ENCODE measurements at regions not wholly inside any gene's neighbourhood (a gene's known extent, or its start where the extent isn't known, plus 50 kb on each side); places are given as distances from the start of the nearest gene placed in this dataset.

DNA sequence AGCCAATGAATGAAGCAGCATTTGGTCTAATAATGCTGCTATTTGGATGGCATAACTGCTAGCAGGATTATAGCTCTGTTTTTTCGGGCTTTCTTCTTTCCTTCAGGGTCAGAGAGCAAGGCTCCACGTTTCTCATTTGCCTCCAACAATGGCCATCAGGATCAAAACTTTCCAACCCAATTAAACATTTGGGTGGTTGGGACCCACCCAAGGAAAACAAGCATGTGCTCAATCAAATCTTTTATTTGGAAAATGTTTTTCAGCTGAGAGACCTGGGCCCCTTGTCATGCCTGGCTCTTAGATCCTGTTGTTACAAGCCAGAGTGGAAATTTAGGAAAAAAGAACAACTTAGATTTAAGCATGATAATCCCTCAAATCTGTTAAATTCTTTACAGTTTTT lies 373.1 kb upstream of the USP24 start:
- H3K9me3 ChIP-seq, result no peaks in the 10 kb centered on the region
- no peak overlapping the region for H3K4me3 ChIP-seq
- H3K4me1 ChIP-seq, result peaks cover 23% of the 10 kb centered on the region
- no peak for TF ChIP-seq POLR2AphosphoS5 (IDR thresholded peaks at IDR 0.05)
- TF ChIP-seq POLR2A (IDR thresholded peaks at IDR 0.05), result no peak
- TF ChIP-seq, protein P1, sequence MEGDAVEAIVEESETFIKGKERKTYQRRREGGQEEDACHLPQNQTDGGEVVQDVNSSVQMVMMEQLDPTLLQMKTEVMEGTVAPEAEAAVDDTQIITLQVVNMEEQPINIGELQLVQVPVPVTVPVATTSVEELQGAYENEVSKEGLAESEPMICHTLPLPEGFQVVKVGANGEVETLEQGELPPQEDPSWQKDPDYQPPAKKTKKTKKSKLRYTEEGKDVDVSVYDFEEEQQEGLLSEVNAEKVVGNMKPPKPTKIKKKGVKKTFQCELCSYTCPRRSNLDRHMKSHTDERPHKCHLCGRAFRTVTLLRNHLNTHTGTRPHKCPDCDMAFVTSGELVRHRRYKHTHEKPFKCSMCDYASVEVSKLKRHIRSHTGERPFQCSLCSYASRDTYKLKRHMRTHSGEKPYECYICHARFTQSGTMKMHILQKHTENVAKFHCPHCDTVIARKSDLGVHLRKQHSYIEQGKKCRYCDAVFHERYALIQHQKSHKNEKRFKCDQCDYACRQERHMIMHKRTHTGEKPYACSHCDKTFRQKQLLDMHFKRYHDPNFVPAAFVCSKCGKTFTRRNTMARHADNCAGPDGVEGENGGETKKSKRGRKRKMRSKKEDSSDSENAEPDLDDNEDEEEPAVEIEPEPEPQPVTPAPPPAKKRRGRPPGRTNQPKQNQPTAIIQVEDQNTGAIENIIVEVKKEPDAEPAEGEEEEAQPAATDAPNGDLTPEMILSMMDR (IDR thresholded peaks at IDR 0.05), result no peak
- TF ChIP-seq EP300 (IDR thresholded peaks at IDR 0.05), result no peak
- no peaks in the 10 kb centered on the region for H3K36me3 ChIP-seq
- DNase-seq (ENCODE audit: low spot score in 2 of 2), result no peak
- WGBS, result 34% methylated on average over 2 of the region's 2 CpGs
- H3K27me3 ChIP-seq, result no peaks in the 10 kb centered on the region
- peak overlapping the region; percentile 66 for H3K27ac ChIP-seq

DNA sequence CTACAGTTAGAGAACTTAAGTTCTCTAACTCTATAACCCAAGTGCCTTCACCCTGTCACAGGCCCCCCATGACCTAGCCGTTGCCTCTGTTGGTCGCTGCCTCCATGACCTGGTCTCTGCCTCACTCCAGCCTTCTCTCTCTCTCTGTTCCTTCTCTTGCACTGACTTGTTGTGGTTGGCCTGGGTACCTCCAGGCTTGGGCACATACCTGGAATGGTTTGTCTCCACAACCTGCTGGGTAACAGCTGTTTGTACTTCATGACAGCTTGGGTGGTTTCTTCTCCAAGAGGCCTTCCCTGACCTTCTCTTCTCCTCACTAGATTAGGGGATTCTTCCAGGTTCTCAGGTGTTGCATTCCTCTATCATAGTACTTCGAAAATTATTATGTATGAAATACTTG lies 371.6 kb upstream of the USP24 start:
- DNase-seq (ENCODE audit: low spot score in 2 of 2), result no peak
- Histone ChIP-seq H3K9me3 (no peaks in the 10 kb centered on the region), H3K36me3 (no peaks in the 10 kb centered on the region), H3K27ac (peak overlapping the region; percentile 30), H3K27me3 (no peaks in the 10 kb centered on the region), H3K4me1 (peaks cover 26% of the 10 kb centered on the region), H3K4me3 (no peak overlapping the region)
- 81% methylated on average over 3 of the region's 3 CpGs for WGBS
- TF ChIP-seq, protein P1 (IDR thresholded peaks at IDR 0.05), result no peak
- no peak for TF ChIP-seq POLR2A (IDR thresholded peaks at IDR 0.05)
- TF ChIP-seq POLR2AphosphoS5 (IDR thresholded peaks at IDR 0.05), result no peak
- TF ChIP-seq EP300 (IDR thresholded peaks at IDR 0.05), result no peak

DNA sequence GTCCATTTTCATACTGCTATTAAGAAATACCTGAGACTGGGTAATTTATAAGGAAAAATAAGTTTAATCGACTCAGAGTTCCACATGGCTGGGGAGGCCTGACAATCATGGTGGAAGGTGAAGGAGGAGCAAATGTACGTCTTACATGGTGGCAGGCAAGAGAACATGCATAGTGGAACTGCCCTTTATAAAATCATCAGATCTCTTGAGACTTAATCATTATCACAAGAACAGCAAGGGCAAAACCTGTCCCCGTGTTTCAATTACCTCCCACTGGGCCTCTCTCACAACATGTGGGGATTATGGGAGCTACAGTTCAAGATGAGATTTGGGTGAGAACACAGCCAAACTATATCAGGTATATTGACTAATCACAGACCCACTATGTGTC lies 370.2 kb upstream of the USP24 start:
- TF ChIP-seq, protein P1 (IDR thresholded peaks at IDR 0.05), result no peak
- TF ChIP-seq POLR2AphosphoS5 (IDR thresholded peaks at IDR 0.05), result no peak
- no peak for TF ChIP-seq EP300 (IDR thresholded peaks at IDR 0.05)
- no peak for TF ChIP-seq POLR2A (IDR thresholded peaks at IDR 0.05)
- H3K9me3 ChIP-seq, result no peaks in the 10 kb centered on the region
- peak overlapping the region; percentile 30 for H3K27ac ChIP-seq
- H3K27me3 ChIP-seq, result no peaks in the 10 kb centered on the region
- WGBS, result 70% methylated on average over 3 of the region's 3 CpGs
- peaks cover 35% of the 10 kb centered on the region for H3K4me1 ChIP-seq
- no peaks in the 10 kb centered on the region for H3K36me3 ChIP-seq
- no peak for DNase-seq (ENCODE audit: low spot score in 2 of 2)
- H3K4me3 ChIP-seq, result no peak overlapping the region

DNA sequence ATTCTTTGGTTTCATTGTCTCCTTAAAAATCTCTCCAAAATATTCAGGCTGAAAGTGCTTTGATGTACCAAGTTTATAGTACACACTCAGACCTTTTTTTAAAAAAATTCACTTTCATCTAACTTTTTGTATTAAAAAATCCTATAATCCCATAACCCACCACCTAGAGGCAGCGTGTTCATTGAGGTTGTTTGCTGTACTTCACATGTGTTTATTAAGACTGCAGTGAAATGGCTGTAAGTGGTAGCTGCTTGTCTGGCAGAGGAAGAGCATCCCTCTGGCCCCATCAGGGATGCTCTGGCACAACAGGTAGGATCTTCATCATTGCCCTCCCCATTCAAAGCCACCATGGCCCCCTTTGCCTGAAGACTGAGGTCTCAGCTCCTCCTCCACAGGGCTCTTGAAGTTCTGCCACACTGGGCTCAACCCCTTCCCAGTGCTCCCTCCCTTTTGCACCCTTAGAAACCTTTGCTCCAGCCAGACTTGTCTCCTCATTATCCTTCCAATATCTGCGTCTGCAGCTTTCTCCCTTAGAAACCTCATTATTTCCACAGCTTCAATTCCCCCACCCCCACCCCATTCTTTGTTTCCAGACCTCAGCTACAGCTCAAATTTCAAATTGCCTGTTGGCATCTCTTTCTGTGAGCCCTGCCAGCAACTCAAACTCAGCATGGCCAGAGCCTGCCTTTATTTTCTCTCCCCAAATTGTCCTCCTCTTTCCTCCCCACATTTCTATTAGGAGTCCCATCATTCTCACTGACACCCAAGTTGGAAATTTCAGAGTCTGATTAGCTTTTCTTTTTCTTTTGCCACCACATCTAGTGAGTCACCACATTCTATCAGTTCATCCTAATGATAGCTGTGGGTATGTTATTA lies 369.6 kb upstream of the USP24 start:
- Histone ChIP-seq H3K36me3 (no peaks in the 10 kb centered on the region), H3K27ac (peak overlapping the region; percentile 30), H3K4me1 (peaks cover 36% of the 10 kb centered on the region), H3K4me3 (no peak overlapping the region), H3K9me3 (no peaks in the 10 kb centered on the region), H3K27me3 (no peaks in the 10 kb centered on the region)
- TF ChIP-seq, protein P1 (IDR thresholded peaks at IDR 0.05), result no peak
- DNase-seq (ENCODE audit: low spot score in 2 of 2), result no peak
- 45% methylated on average over 2 of the region's 2 CpGs for WGBS

DNA sequence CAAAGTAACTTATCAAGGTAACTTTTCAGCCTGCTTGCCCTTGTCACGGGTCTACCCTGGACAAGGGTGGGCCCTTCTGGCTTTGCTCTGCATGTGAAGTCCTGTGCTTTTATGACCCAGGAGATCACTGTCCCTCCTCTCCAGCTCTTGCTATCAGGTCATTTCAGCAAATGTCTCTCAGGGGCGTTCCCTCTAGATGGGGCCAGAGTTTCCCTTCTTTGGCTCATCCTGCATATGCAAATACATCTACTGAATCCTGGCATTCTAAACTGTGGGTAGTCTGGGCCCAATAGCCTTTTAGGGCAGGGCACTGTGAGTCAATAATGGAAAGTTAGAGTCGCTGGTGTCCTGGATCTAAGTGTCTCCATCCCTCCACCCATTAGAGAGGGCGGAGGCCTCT lies 366.9 kb upstream of the USP24 start:
- no peak for DNase-seq (ENCODE audit: low spot score in 2 of 2)
- no peaks in the 10 kb centered on the region for H3K9me3 ChIP-seq
- no peak overlapping the region for H3K4me3 ChIP-seq
- H3K27me3 ChIP-seq, result no peaks in the 10 kb centered on the region
- no peaks in the 10 kb centered on the region for H3K36me3 ChIP-seq
- no peak for TF ChIP-seq POLR2AphosphoS5 (IDR thresholded peaks at IDR 0.05)
- no peak for TF ChIP-seq POLR2A (IDR thresholded peaks at IDR 0.05)
- peaks cover 40% of the 10 kb centered on the region for H3K4me1 ChIP-seq
- H3K27ac ChIP-seq, result peak overlapping the region; percentile 91
- WGBS, result 71% methylated on average over 4 of the region's 4 CpGs

Data from suprapubic skin (tissue), 4 donors.